Esophagus muscularis mucosa (tissue), 4 donors: ENCODE measurements at regions not wholly inside any gene's neighbourhood (a gene's known extent, or its start where the extent isn't known, plus 50 kb on each side); places are given as distances from the start of the nearest gene placed in this dataset.

ENCODE experiments used
- DNase-seq: peaks from one replicate; pipeline ENCODE4 v3.0.0-alpha.2; 2017; ENCODE audit errors: extremely low spot score
- H3K27ac ChIP-seq, 4 donors: fragments of 200-600 bp; sonication (generic); replicated peaks in 1 of 4; 1 replicate in 3 of 4; 2 replicates in 1 of 4; pipeline ENCODE4 v1.5.1; 2016 to 2019; ENCODE audit warnings: mild to moderate bottlenecking in 1 of 4
- H3K27me3 ChIP-seq, 4 donors: fragments of 200-600 bp; sonication (generic); one replicate each; pipeline versions ENCODE4 v1.5.1 to v1.6.0; 2016 to 2019
- H3K36me3 ChIP-seq, 4 donors: fragments of 200-600 bp; sonication (generic); one replicate each; pipeline ENCODE4 v1.5.1; 2016 to 2019
- H3K4me1 ChIP-seq, 4 donors: fragments of 200-600 bp; sonication (generic); one replicate each; pipeline ENCODE4 v1.5.1; 2016 to 2019
- H3K4me3 ChIP-seq, 4 donors: fragments of 200-600 bp; sonication (generic); 1 replicate in 2 of 4; 2 replicates in 2 of 4; pipeline ENCODE4 v1.5.1; 2016 to 2019; ENCODE audit warnings: mild to moderate bottlenecking in 4 of 4, moderate library complexity in 1 of 4
- H3K9me3 ChIP-seq, 4 donors: fragments of 200-600 bp; sonication (generic); 1 replicate in 3 of 4; 2 replicates in 1 of 4; pipeline ENCODE4 v1.5.1; 2016 to 2019
- EP300 ChIP-seq: sonication (generic); formaldehyde crosslinking; IDR thresholded peaks from one replicate; pipeline ENCODE4 v1.6.1; 2017; ENCODE audit warnings: antibody characterized with exemption
- POLR2A ChIP-seq: fragments of 450-650 bp; IDR thresholded peaks from one replicate; pipeline ENCODE4 v1.6.1; 2017; ENCODE audit warnings: antibody characterized with exemption, moderate library complexity, mild to moderate bottlenecking, low read depth
- POLR2AphosphoS5 ChIP-seq, 2 donors: sonication (generic); formaldehyde crosslinking; IDR thresholded peaks; one replicate each; pipeline ENCODE4 v1.6.1; 2017; ENCODE audit warnings: antibody characterized with exemption in 2 of 2
- WGBS: methylation state at CpG from one replicate; pipeline ENCODE4 v1.1.5; 2018; 5-methylcytosine and 5-hydroxymethylcytosine counted together
- intact Hi-C: fragments of 100-400 bp; cut with DNase I; formaldehyde crosslinking; loops from one replicate; pipeline ENCODE4 v1.15.1; 2023
- TF ChIP-seq, protein P1 (sequence below), 3 experiments: fragments of 200-600 bp in 2 of 3; fragments of 450-650 bp in 1 of 3; sonication (generic) in 2 of 3; IDR thresholded peaks; one replicate each; pipeline ENCODE4 v1.5.1; 2017 to 2019; ENCODE audit warnings: antibody characterized with exemption in 3 of 3, mild to moderate bottlenecking in 2 of 3, moderate library complexity in 1 of 3

DNA sequence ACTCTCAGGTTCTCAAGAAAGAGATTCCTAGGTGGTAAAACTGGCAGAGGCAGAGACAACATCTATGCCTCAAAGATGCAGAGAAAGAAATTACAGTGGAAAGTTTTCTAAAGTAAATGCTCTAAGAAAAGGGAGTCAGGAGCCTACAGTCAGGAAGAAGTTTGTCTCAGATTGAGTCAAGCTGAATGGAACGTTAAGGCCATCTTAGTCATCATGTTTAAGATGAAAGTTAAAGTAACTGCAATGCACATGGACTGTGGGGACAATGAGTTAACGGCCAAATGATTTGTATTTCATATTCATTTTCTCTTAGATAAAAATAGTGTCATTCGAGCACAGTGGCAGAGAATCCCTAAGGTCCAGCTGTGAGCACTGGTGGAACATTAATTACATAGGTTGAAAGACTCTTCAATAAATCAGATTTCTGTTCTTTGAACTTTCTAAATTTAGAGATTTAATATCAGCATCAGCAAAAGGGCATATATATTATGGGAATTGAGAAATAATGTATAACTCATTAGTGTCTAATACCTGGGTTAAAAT lies 384.6 kb downstream of the DTHD1 start:
- Histone ChIP-seq H3K4me1 (no peaks in the 10 kb centered on the region), H3K9me3 (no peaks in the 10 kb centered on the region), H3K4me3 (no peak overlapping the region), H3K27me3 (no peaks in the 10 kb centered on the region), H3K27ac (no peak overlapping the region), H3K36me3 (no peaks in the 10 kb centered on the region)
- TF ChIP-seq POLR2A (no peak), EP300 (no peak), POLR2AphosphoS5 (IDR thresholded peaks at IDR 0.05) (no peak)
- TF ChIP-seq, protein P1, sequence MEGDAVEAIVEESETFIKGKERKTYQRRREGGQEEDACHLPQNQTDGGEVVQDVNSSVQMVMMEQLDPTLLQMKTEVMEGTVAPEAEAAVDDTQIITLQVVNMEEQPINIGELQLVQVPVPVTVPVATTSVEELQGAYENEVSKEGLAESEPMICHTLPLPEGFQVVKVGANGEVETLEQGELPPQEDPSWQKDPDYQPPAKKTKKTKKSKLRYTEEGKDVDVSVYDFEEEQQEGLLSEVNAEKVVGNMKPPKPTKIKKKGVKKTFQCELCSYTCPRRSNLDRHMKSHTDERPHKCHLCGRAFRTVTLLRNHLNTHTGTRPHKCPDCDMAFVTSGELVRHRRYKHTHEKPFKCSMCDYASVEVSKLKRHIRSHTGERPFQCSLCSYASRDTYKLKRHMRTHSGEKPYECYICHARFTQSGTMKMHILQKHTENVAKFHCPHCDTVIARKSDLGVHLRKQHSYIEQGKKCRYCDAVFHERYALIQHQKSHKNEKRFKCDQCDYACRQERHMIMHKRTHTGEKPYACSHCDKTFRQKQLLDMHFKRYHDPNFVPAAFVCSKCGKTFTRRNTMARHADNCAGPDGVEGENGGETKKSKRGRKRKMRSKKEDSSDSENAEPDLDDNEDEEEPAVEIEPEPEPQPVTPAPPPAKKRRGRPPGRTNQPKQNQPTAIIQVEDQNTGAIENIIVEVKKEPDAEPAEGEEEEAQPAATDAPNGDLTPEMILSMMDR (IDR thresholded peaks at IDR 0.05): no peak
- no peak for DNase-seq
- intact Hi-C loops: no loop called here
- WGBS: 70% methylated on average over 3 of the region's 3 CpGs

DNA sequence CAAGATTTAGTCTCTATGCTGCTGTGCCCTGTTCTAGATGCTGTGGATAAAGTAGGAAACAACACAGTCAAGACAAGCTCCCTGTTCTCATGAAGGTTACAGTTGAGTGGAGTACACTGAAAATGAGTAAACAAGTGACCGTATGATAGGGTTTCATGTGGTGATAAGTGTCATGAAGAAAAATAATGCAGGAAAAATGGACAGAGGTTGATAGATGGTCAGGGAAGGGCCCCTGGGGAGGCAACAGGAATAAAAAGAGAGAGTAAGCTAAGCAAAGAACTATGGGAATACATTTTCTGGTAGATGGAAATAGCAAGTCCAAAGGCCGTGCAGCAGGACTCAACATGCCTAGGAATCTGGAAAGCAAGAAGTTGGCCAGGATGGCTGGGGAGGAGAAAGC lies 394.0 kb downstream of the DTHD1 start:
- DNase-seq: no peak
- intact Hi-C loops: no loop called here
- H3K4me1 ChIP-seq: no peaks in the 10 kb centered on the region
- H3K36me3 ChIP-seq: no peaks in the 10 kb centered on the region
- no peak for TF ChIP-seq POLR2AphosphoS5 (IDR thresholded peaks at IDR 0.05)
- no peak for TF ChIP-seq POLR2A
- no peak for TF ChIP-seq EP300
- TF ChIP-seq, protein P1 (IDR thresholded peaks at IDR 0.05): no peak
- H3K9me3 ChIP-seq: no peaks in the 10 kb centered on the region
- no peak overlapping the region for H3K27ac ChIP-seq
- 77% methylated on average over 2 of the region's 2 CpGs for WGBS
- no peaks in the 10 kb centered on the region for H3K27me3 ChIP-seq
- no peak overlapping the region for H3K4me3 ChIP-seq

DNA sequence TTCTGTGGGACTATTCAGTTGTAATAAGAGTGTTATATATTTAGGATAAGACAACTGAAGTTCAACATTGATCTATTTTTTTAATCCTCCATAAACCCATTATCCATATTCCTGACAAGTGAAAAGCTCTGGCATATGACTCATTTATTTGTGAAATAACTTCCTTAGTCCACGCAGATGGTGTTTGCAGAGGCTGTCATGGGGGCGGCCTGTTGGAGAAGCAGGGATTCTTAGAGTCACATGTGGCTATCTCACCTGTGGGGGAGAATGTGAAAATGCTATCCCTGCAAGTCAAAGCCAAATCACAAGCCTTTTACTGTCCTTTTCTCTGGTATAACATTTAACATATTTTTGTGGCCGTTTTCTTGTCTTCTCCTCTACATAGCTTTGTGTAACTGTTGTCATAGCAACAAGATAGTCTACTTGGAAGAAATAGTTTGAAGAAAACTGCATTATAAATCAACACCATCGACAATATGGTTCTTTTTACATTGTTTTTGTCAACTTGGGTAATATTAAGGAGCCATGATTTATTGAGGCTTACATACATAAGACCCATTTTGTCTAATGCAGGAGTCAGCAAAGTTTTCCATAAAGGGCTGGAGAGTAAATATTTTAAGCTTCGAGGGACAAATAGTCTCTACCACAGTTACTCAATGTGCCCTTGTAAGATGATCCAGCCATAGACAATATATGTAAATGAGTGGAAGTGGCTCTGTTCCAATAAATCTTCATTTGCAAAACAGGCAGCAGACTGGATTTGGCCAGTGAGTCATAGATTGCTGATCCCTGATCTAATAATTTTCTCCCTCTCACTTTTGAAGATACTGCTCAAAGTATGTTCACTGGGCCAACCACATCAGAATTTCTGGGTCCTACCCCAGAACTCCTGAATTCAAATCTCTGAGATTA lies 395.0 kb downstream of the DTHD1 start:
- Histone ChIP-seq H3K27ac (no peak overlapping the region), H3K4me1 (no peaks in the 10 kb centered on the region), H3K4me3 (no peak overlapping the region), H3K9me3 (peaks cover 0 to 4% (median 0%) of the 10 kb centered on the region in 4 donors), H3K36me3 (no peaks in the 10 kb centered on the region), H3K27me3 (no peaks in the 10 kb centered on the region)
- WGBS: 53% methylated on average over 5 of the region's 5 CpGs
- DNase-seq: no peak
- intact Hi-C loops: no loop called here
- TF ChIP-seq, protein P1 (IDR thresholded peaks at IDR 0.05): no peak
- no peak for TF ChIP-seq EP300
- no peak for TF ChIP-seq POLR2A
- no peak for TF ChIP-seq POLR2AphosphoS5 (IDR thresholded peaks at IDR 0.05)

DNA sequence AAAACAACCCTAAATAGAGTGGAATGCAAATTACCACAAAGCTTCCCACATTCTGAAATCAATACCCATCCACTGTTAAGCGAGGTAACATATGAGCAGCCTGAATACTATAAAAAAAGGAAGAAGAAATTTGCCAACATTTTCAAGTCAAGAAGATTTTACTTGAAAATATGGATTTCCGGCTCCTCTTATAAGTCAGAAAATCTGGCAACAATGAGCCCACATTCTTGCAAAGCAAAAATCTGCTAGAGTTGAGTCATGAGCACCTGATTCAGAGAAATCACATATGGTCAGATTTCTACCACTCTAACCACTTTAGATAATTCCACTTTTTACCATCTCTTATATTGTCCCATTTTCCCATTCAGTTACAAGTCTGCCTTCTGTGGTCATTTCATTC lies 395.7 kb downstream of the DTHD1 start:
- 63% methylated on average over 2 of the region's 2 CpGs for WGBS
- intact Hi-C loops: no loop called here
- Histone ChIP-seq H3K9me3 (peaks cover 0 to 10% (median 1%) of the 10 kb centered on the region in 4 donors), H3K36me3 (no peaks in the 10 kb centered on the region), H3K4me3 (no peak overlapping the region), H3K4me1 (no peaks in the 10 kb centered on the region), H3K27ac (no peak overlapping the region), H3K27me3 (no peaks in the 10 kb centered on the region)
- TF ChIP-seq POLR2A: no peak
- TF ChIP-seq EP300: no peak
- TF ChIP-seq, protein P1 (IDR thresholded peaks at IDR 0.05): no peak
- no peak for TF ChIP-seq POLR2AphosphoS5 (IDR thresholded peaks at IDR 0.05)
- DNase-seq: no peak
